DOHH2 (cell line): ENCODE measurements at regions not wholly inside any gene's neighbourhood (a gene's known extent, or its start where the extent isn't known, plus 50 kb on each side); places are given as distances from the start of the nearest gene placed in this dataset.

ENCODE experiments used
- CTCF ChIP-seq: fragments of 200-600 bp; sonication (generic); IDR thresholded peaks from one replicate; pipeline ENCODE4 v1.5.1; 2014; ENCODE audit warnings: antibody characterized with exemption, mild to moderate bottlenecking, low read depth, low read length; ENCODE audit not compliant: poor library complexity, severe bottlenecking
- EZH2phosphoT487 ChIP-seq: fragments of 200-600 bp; sonication (generic); IDR thresholded peaks from 2 replicates; pipeline ENCODE4 v1.6.1; 2017; ENCODE audit warnings: borderline replicate concordance, mild to moderate bottlenecking, antibody characterized with exemption, low read length, moderate library complexity, mixed read lengths

- no peak for TF ChIP-seq CTCF
- no peak for TF ChIP-seq EZH2phosphoT487
Observed at GRCh38 chr7:33714208-33714607, 191.1 kb upstream of the BMPER start.
